Stimulated activated CD4-positive, alpha-beta T cell treated with anti-CD3 and anti-CD28 coated beads, Interleukin-12 subunit alpha, Interleukin-12 subunit beta, amount 100 ng/mL, for 4 hours (primary cell): ENCODE measurements at regions not wholly inside any gene's neighbourhood (a gene's known extent, or its start where the extent isn't known, plus 50 kb on each side); places are given as distances from the start of the nearest gene placed in this dataset.
"Not testable (repeated sequence)": the region's sequence is repeated elsewhere in the genome, so short reads cannot be mapped to it uniquely, and the experiment has no call there.

ENCODE experiments used
- DNase-seq: peaks from one replicate; pipeline ENCODE4 v3.0.0-alpha.2; 2020

DNA sequence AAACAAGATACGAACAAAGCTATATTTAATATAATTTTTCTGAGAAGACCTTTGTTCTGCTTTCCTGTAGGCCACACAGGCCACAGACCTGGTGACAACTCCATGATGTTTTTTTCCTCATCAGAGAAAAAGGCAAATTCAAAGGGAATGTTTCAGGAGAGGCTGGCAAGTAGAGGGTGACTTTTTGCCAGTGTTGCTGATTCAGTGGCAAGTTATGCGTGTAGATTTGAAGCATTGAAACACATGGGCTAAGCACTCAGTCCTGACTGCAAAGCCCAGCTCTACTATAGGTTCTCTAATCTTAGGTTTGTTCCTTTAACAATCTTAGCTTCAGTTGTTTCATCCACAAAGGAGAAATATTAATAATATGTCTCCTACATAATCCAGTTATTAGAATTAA, 499.8 kb downstream of the SUCLG1 start:
- no peak for DNase-seq

DNA sequence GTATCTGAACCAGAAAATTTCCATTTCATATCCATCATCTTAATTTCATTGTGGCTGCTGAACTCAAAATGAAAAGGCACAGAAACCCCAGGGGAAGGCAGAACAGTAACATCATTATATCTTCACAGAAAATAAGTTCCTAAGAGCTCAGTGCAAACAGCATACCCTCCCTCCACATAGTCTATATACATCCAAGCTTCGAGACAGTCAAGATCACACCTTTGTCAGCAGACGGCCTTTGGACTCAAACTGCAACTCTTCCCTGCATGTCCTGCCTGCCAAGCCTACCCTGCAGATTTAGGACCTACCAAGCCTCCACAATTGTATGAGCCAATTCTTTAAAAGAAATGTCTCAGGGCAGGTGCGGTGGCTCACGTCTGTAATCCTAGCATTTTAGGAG, 502.1 kb downstream of the SUCLG1 start:
- no peak for DNase-seq

DNA sequence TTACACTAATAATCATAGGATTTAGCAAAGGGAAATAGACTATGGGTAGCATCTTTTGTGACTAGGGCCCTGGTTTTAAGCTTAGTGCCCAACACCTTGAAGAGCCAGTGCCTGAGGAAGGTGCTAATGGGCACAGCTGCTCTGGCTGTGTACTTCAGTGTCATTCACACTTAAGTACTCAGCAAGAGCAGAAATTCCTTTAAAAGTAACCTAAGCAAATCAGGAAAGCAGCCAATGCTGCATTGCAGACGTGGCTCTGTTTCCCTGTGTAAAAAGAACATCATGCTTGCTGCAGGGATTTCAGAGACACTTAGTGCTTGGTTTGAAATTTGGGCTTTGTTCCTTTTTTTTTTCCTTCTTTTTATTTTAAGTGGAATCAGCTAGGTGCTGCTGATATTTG, 505.4 kb downstream of the SUCLG1 start:
- no peak for DNase-seq

DNA sequence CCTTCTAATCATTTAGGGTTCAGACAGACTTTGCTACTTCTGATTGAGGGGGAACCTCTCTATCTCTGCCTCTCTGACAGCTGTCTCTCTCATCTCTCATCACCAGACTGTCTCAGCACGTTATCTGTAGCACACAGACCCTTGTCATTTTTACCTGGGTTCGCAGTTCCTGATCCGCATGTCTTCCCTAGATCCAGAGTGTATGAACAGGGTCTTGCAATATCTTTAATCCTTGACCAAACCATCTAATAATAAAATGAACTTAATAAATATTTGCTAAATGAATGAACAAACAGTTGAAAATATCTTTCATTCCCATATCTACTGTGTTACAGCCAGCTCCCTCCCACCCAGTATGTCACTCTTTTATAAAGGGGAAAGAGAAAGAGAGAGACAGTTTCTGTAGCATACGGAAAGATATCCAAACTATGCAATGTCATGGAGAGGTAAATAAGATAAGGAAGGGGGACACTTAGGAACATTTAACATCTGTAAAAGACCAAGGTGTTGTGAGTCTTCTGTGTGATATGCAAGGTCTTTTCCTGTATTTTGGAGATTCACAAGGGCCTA, 507.6 kb downstream of the SUCLG1 start:
- DNase-seq, result no peak

DNA sequence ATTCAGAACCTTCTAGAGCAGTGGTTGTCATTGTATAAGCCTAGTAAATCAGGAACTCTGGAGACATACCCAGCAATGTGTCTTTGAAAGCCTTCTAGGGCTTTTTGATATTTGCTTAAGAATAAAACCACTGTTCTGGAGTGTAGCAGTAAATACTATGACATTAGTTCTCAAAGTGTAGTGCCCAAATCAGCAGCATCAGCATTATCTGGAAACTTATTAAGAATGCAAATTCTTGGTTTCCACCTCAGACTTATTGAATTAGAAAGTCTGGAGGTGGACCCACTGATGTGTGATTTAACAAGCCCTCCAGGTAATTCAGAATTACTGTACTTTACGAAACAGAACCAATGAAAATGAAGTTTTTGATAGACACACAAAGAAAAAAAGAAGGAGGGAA, 509.7 kb downstream of the SUCLG1 start:
- no peak for DNase-seq

DNA sequence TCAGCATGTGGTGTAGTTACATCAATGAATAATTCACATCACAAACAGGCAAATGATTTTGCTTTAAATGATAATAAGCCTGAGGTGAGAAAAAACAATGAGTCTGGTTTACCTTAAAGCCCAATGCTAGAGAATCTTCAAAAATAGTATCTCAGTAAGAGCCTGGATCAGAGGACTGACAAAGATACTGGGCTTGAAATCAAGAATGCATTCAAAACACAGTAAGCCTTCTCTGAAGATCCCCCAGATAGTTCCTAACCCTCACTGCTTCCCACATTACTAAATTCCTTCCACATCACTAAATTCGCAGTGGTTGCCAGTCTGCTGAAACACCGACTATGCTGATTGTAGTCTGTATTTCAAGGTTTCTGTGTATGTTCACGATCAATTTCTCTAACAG, 514.9 kb downstream of the SUCLG1 start:
- DNase-seq, result no peak

DNA sequence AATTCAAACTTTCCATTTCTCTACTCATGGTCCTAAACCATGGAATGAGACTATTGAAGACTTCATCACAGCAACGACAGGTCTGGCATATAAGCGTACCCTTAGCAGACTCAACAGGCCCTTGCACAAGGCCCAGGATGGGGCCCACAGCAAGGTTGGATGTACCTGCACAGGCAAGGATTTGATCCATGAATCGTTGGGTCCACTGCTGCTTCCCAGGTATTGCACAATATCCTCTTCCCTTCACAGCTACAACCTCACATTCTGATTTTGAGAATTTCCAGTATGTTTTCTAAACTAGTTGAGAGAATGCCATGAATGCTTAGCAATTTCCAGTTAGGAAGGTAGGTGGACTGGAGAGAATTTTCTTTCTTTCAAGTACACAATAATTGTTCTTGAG, 515.8 kb downstream of the SUCLG1 start:
- DNase-seq, result no peak

DNA sequence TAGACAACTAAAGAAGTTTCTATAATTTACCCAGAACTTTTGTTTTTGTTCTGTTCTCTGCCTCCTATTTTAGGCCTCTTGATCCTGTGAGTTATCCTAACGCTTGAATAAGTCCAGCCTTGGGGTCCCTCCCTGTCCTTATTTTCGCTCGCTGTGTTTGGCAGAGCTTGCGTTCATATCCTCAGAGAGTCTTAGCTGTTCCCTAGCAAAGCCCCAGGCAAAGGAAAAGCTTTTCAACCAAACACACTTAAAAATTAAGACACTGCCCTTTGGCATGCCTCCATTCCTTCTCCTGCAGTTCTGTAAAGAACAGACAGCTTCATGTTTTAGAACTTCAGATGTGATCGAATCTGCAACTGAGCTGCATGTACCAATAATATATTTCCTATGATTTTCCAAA, 517.2 kb downstream of the SUCLG1 start:
- DNase-seq, result no peak

DNA sequence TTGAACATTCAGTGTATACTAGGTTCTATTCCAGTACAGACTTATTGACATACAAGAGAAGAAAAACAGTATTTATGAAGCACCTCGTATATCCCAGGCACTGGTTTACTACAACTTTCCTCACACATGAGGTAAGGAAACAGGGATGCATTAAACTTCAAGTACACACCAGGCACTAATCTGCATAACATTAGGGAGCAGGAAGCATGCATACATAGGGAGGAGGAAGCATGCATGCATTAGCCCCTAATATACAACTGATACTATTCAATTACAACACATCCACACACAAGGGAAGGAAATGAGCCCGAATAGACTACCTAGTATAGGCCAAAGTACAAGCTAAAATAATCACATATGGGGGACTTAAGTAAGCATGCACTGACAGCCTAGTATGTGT, 525.3 kb downstream of the SUCLG1 start:
- no peak for DNase-seq

DNA sequence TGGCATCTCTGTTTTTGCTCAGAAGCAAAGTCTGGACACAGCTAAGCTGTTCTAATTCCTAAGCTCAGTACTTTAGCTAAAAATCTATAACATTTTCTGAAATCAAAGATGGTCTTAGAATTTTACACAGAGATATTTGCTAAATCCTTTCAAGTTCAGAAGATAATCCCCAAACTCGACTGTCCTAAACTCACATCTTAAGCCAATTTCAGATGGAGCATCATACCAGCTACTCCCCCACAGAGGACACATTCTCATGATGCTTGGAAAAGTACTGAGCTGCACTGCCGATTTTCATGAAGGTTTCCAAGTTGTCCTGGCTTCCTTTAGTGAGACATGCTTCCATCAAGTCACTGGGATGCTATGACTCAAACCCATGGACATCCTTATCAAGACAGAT, 535.5 kb downstream of the SUCLG1 start:
- DNase-seq, result no peak

DNA sequence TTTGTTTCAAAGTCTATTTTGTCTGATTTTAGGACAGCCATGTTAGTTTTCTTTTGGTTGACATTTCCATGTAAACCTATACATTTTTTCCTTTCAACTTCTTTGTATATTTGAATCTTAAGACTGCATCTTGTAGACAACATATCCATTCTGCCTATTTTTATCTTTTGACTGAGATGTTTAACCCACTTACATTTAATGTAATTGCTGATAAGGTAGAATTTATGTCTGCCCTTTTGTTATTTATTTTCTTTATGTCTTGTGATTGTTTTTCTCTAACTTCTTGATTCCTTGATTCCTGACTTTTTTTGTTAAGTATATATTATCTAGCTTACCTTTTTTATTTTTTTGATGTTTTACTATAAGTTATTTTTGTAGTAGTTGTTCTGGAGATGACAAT, 542.5 kb downstream of the SUCLG1 start:
- DNase-seq, result no peak

DNA sequence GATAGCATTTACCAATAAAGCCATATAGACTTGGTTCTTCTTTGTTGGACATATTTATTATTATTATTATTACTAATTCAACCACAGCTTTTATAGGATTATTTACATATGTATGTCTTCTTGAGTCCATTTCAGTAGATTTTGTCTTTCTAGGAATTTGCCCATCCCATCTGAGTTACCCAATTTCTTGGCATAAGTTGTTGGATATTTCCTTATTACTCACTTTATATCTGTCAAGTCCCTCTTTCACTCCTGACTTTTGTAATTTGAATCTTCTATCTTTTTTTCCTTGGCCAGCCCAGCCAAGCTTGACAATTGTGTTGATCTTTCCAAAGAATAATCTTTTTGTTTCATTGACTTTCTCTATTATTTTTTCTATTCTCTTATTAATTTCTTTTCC, 543.7 kb downstream of the SUCLG1 start:
- DNase-seq, result no peak

DNA sequence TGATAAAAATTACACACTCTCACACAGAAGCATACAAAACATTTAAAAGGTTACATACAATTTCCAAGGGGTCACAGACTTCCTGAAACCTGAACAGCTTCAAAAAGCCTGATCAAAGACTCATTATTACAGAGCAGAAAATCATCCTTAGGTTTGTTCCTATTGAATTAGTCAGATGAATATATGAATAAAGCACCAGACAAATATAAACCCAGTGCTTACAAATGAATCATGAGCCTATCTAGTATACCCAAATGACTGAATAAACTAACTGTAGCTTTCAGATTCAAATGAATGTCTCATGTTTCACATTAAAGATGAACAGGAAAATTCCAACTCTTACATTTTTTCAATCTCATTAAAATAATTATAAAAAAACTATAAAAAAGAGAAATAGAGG, 550.3 kb downstream of the SUCLG1 start:
- no peak for DNase-seq

DNA sequence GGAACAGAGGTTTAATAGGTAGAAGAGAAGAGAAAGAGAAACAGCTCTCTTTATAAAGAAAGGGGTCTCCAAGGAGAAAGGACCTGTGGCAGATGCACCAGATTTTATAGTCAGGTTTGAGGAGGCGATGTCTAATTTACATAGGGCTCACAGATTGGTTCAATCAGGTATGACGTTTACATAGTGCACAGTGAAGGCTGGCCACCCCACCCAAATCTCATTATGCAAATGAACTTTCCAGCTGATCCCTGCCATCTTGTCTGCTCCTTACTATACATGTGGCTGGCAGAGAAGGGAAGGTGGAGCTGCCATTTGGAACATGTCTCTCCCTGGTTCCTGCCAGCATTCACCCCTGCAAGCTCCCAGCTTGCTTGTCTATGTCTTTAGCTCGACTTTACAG, 557.8 kb downstream of the SUCLG1 start:
- DNase-seq, result no peak

DNA sequence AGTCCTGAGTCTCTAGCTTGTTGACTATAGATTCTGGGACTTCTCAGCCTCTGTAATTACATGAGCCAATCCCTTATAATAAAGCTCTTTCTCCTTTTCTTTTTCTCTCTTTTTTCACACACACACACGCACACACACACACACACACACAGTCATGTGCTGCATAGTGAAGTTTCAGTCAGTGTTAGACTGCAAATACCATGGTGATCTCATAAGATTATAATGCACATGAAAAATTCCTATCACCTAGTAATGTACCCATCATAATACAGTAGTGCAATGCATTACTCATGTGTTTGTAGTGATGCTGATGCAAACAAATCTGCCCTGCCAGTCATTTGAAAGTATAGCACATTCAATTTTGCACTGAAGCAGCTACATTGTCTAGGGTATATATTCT, 558.2 kb downstream of the SUCLG1 start:
- no peak for DNase-seq

DNA sequence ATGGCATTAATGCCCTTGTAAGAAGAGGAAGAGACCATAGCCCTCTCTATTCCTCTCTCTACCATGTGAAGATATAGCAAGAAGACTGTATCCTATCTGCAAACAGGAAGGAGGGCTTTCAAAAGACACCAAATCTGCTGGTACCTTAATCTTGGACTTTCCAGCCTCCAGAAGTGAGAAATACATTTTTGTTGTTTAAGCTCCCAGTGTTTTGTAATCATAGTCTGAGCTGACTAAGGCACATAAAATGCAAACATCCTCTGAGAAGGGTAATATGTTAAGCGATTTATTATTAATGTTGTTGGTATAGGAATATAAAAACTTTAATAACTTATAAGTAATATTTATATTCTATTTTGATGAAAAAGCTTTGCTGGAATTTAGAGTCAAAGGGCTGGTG, 559.8 kb downstream of the SUCLG1 start:
- no peak for DNase-seq

DNA sequence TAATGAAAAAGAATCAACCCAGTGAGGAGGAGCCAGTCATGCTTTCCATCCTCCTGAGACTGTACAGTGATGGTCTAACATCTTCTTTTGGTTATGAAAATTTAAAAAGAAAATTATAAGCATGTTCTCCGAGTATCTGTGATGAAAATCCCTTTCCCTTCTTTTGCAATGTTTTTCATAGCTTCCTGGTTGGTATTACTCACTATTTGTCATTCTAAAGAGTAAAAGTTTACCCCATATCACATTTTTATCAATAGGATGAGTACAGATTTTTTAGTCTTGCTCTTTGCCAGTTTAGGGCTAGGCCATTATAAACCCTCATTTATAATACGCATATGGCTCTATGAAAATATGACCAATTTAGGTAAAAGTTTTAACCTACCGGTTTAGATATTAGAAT, 564.1 kb downstream of the SUCLG1 start:
- no peak for DNase-seq

DNA sequence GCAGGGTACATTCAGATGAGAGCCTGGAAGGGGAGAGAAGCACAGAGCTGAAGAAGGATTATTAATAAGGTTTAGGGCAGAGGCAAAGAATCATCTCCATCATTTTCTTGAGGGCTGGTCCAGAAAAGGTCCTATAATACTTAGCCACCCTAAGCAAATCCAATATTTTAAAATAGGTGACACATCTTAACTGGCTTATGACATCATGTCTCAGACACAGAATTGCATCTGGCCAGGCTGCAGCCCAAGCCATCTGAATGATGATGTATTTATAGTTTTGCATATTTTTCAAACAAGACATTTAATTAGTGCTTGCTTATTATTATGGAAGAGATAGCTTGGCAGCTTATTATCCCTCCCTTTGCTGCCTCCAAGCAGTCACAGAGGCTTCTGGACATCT, 571.3 kb downstream of the SUCLG1 start:
- DNase-seq, result no peak

DNA sequence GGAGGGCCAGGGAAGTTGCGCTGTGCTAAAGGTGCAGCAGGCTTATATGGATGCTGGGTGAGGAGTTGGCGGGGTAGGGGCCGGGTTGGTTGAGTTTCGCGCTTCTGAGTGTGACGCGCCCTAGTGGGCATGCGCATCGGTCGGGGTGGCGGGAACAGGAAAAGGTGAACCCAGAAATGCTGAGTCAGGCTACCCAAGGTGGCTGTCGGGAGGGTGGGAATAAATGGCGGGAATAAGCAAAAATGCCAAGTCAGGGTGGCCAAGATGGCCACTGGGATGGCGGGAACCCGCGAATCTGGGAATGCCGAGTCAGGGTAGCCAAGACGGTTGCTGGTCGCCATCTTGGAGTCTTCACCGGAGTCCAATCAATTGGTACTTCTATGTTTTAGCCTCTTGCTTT, 580.0 kb downstream of the SUCLG1 start:
- no peak for DNase-seq

DNA sequence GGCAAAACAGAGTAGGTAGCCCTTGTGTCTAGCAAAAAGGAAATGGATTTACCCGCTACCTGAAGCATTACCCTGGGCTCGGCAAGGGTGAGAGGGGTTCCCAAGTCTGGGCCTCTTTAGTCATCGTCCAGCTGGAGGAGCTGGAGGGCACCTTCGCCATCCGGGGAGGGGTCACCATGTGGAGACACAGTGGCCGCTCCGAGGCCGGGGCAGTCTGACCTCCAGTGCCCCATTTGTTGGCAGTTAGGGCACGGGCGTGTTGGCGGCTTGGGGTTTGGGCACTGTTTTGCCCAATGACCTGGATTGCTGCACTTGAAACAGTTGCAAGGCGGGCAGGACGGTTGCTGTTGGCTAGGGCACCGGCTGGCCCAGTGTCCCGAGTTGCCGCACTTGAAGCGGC, 581.8 kb downstream of the SUCLG1 start:
- DNase-seq, result not testable (repeated sequence)

DNA sequence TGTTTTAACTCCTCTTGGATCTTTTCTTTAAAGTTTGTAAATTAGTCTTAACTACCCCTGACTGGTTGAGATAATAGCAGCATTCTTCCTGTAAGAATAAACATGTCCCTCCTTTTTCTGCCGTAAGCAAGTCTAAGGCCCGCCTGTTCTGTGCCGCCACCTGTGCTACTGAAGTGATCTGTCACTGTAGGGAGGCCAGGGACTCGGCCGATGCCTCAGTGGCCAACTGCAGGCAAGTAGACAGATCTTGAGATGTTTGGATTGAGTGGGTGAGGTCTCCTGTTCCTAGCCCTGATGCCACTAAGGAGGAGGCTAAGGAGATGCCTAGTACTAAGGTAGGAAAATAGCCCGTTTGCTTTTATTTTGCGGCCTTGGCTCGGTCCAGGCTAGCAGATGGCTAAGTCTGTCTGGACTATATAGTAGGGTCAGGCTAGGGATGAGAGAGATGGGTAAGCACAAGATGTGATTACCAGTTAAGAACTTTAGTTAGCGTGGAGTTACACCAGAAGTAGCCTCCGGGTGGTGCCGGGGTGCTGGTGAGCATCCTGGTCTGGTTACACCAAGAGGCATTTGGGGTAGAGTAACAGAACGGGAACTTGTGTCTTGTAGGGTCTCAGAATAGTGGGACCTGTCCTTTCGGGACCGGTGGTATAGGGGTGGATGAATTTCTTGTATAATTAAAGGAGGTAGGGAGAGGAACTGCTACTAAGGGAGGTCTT, 584.2 kb downstream of the SUCLG1 start:
- DNase-seq, result no peak

DNA sequence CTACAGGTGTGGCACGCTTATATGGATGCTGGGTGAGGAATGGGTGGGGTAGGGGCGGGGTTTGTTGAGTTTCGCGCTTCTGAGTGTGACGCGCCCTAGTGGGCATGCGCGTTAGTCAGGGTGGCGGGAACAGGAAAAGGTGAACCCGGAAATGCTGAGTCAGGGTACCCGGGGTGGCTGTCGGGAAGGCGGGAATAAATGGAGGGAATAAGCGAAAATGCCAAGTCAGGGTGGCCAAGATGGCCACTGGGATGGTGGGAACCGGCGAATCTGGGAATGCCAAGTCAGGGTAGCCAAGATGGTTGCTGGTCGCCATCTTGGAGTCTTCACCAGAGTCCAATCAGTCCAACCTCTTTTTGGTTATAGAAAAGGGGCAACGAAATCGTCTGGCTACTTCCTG, 585.0 kb downstream of the SUCLG1 start:
- no peak for DNase-seq

DNA sequence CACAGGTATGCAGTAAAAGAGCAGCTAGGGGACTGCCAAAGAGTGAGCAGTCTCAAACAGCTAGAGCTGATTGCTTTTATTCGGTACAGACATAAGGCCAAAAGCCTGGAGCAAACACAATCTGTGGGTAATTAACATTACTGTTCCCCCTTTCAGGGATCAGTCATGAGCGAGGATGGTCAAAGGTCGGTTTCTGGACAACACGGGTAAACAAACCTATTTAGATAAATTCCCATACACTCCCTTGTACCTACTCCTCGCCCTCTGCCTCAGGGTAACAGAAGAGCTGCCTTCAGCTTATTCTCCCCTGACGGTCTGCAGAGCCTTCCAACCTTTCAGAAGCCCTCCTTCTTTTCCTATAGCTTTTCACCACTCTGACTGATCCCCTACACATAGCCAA, 586.0 kb downstream of the SUCLG1 start:
- DNase-seq, result no peak

DNA sequence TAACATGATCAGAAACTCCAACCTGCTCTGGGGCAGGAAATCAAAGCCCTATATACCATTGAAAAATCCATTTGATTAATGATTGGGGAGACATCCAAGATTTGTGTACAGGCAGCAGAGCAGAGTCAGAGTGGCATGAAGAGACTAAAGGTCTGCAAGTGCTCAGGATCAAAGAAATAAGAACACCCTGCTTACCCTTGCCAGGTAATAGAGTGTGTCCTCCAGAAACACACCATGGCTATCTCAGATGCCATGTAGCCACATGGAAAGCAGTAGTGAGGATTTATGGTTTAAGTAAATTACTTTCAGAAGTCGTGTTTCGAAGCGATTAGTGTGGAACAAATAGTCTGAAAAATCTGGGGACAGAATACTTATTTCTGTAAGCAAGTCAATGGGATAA, 592.9 kb downstream of the SUCLG1 start:
- no peak for DNase-seq

DNA sequence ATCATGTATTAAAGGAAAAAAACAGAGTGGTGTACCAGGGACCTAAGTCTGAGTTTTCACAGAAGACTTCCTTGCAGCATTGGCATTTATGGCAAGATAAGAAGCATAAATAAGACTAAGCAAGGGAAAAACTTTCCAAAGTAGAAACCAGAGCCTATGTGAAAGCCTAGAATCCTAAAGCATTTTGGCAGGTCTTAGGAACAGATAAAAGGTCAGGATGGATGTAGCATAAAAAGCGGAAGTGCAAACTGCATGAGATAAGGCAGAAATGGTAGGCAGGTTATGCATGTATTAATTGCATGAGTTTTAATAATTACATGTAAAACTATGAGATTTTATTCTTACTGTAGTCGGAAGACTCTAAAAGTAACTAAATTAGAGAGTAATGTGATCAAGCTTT, 596.5 kb downstream of the SUCLG1 start:
- no peak for DNase-seq
